Sigmoid colon (tissue), 5 donors: ENCODE measurements at regions not wholly inside any gene's neighbourhood (a gene's known extent, or its start where the extent isn't known, plus 50 kb on each side); places are given as distances from the start of the nearest gene placed in this dataset.

ENCODE experiments used
- DNase-seq: peaks from one replicate; pipeline ENCODE4 v3.0.0-alpha.2; 2019
- H3K27ac ChIP-seq, 4 donors: fragments of 200-600 bp; sonication (generic); one replicate each; pipeline ENCODE4 v1.5.1; 2016 to 2019; ENCODE audit warnings: mild to moderate bottlenecking in 1 of 4
- H3K27me3 ChIP-seq, 3 donors: fragments of 200-600 bp; sonication (generic); one replicate each; pipeline ENCODE4 v1.5.1; 2019; ENCODE audit warnings: mild to moderate bottlenecking in 1 of 3
- H3K36me3 ChIP-seq, 4 donors: fragments of 200-600 bp; sonication (generic); one replicate each; pipeline ENCODE4 v1.5.1; 2016 to 2019
- H3K4me1 ChIP-seq, 4 donors: fragments of 200-600 bp; sonication (generic); one replicate each; pipeline ENCODE4 v1.5.1; 2017 to 2019
- H3K4me3 ChIP-seq, 4 donors: fragments of 200-600 bp; sonication (generic); one replicate each; pipeline ENCODE4 v1.5.1; 2017 to 2019; ENCODE audit warnings: mild to moderate bottlenecking in 2 of 4, moderate library complexity in 1 of 4
- H3K9me3 ChIP-seq, 4 donors: fragments of 200-600 bp in 3 of 4; sonication (generic) in 3 of 4; one replicate each; pipeline versions ENCODE4 v1.5.1 to v1.6.1; 2013 to 2019
- EP300 ChIP-seq, 4 donors: sonication (generic); formaldehyde crosslinking; IDR thresholded peaks; one replicate each; pipeline ENCODE4 v1.6.1; 2017; ENCODE audit warnings: antibody characterized with exemption in 4 of 4
- POLR2A ChIP-seq, 2 donors: fragments of 450-650 bp; IDR thresholded peaks; one replicate each; pipeline ENCODE4 v1.6.1; 2016; ENCODE audit warnings: antibody characterized with exemption in 2 of 2, mild to moderate bottlenecking in 2 of 2, moderate library complexity in 2 of 2
- POLR2AphosphoS5 ChIP-seq, 4 donors: sonication (generic); formaldehyde crosslinking; IDR thresholded peaks; one replicate each; pipeline ENCODE4 v1.6.1; 2017; ENCODE audit warnings: antibody characterized with exemption in 4 of 4
- intact Hi-C: fragments of 100-400 bp; cut with DNase I; formaldehyde crosslinking; loops from one replicate; pipeline ENCODE4 v1.15.1; 2023
- small RNA-seq, 3 donors: library from RNA; depleted of rRNA; stranded (forward); fragments of <200 nt; gene quantifications; one replicate each; pipeline ENCODE3, GENCODE V24; 2016
- TF ChIP-seq, protein P1 (sequence below), 4 experiments: fragments of 450-650 bp in 3 of 4; fragments of 200-600 bp in 1 of 4; IDR thresholded peaks; one replicate each; pipeline ENCODE4 v1.5.1; 2016 to 2019; ENCODE audit warnings: antibody characterized with exemption in 4 of 4, mild to moderate bottlenecking in 3 of 4, moderate library complexity in 2 of 4
- donor health status: healthy.

DNA sequence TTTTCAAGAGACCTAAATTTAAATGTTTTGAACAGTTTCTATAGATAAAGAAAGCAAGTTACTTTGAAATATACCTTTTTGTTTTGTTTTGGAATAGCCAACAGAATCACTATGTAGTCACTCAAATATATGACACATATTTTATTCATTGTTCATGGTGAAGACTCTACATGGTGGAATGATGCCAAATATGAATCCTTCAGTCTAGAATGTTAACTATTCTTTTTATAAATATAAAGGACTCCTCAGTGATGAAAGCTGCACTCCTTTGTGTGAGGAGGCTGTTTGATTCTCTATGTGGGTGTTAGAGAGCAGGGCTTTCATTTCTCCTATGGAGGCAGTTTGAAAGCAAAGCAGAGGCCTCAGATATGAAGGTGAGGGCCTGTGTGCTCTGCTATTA, 396.4 kb upstream of the LRRTM1 start:
- Histone ChIP-seq H3K4me1 (peaks cover 0 to 11% (median 5%) of the 10 kb centered on the region in 4 donors), H3K9me3 (no peaks in the 10 kb centered on the region), H3K36me3 (no peaks in the 10 kb centered on the region), H3K27ac (no peak overlapping the region), H3K27me3 (no peaks in the 10 kb centered on the region), H3K4me3 (no peak overlapping the region)
- DNase-seq: no peak
- TF ChIP-seq POLR2AphosphoS5 (IDR thresholded peaks at IDR 0.05): no peak
- TF ChIP-seq, protein P1, sequence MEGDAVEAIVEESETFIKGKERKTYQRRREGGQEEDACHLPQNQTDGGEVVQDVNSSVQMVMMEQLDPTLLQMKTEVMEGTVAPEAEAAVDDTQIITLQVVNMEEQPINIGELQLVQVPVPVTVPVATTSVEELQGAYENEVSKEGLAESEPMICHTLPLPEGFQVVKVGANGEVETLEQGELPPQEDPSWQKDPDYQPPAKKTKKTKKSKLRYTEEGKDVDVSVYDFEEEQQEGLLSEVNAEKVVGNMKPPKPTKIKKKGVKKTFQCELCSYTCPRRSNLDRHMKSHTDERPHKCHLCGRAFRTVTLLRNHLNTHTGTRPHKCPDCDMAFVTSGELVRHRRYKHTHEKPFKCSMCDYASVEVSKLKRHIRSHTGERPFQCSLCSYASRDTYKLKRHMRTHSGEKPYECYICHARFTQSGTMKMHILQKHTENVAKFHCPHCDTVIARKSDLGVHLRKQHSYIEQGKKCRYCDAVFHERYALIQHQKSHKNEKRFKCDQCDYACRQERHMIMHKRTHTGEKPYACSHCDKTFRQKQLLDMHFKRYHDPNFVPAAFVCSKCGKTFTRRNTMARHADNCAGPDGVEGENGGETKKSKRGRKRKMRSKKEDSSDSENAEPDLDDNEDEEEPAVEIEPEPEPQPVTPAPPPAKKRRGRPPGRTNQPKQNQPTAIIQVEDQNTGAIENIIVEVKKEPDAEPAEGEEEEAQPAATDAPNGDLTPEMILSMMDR (IDR thresholded peaks at IDR 0.05): no peak
- no peak for TF ChIP-seq POLR2A (IDR thresholded peaks at IDR 0.05)
- no peak for TF ChIP-seq EP300 (IDR thresholded peaks at IDR 0.05)
- intact Hi-C loops: no loop called here

Small RNA genes in the stretch of these regions (small RNA-seq; reads per million reads assigned to genes)
- 0 reads per million in 3 donors for gene AC013262.1
- gene AC138623.1: 0 reads per million in 3 donors
- gene RF00019: 0 reads per million in 3 donors
- 0 reads per million in 3 donors for gene RN7SL201P
- gene RNA5SP99: 0.18 to 0.73 (median 0.22) reads per million in 3 donors
- gene RNU6-1312P: 0 reads per million in 3 donors
- gene RNU6-685P: 0 reads per million in 3 donors
- gene RPL37P10: 0 reads per million in 3 donors
